HepG2 (cell line): ENCODE measurements at regions not wholly inside any gene's neighbourhood (a gene's known extent, or its start where the extent isn't known, plus 50 kb on each side); places are given as distances from the start of the nearest gene placed in this dataset.

Experiments used
- ATAC-seq: fragments of 200-7000 bp; cut with Tn5 transposase; 3 replicates; pipeline ENCODE4 v1.9.1; 2020; ENCODE audit warnings: mild to moderate bottlenecking, moderate library complexity
- BruUV-seq: library from RNA; stranded (reverse); fragments of 400-500 nt; replicated peaks from 2 replicates; lab custom pipeline; 2021; lab: Mats Ljungman, UMichigan
- CTCF ChIA-PET: fragments of 300-600 bp; formaldehyde crosslinking; extraction: SDS; loops from one replicate; lab custom pipeline; 2021; ENCODE audit warnings: low total read pairs, inconsistent platforms, low intra/inter-chr PET ratio; lab: Yijun Ruan, JAX
- POLR2A ChIA-PET: fragments of 350-600 bp; sonication (Branson Sonifier 250); formaldehyde crosslinking; loops from one replicate; lab custom pipeline; 2020; ENCODE audit warnings: antibody characterized with exemption, inconsistent platforms; lab: Yijun Ruan, JAX
- DNase-seq: peaks from one replicate; pipeline ENCODE4 v3.0.0-alpha.2; 2015; ENCODE audit warnings: low spot score
- FAIRE-seq: peaks from 3 replicates; lab custom pipeline; 2011; peaks lifted over from hg19 to GRCh38; lab: Jason Lieb, UNC
- H2AFZ ChIP-seq: one replicate; pipeline ENCODE4 v1.6.1; 2011; ENCODE audit warnings: low read length, inconsistent platforms
- H3K27ac ChIP-seq: fragments of 300-600 bp; 3 replicates; pipeline ENCODE4 v1.8.0; 2011; ENCODE audit warnings: mixed run types, mild to moderate bottlenecking, mixed read lengths, low read length, inconsistent platforms; ENCODE audit not compliant: insufficient read depth; ENCODE audit errors: extremely low read length
- H3K27me3 ChIP-seq, 2 experiments: fragments of 200-600 bp in 1 of 2; 2 replicates in 1 of 2; 3 replicates in 1 of 2; pipeline versions ENCODE4 v1.6.0 to v1.8.0; 2011; ENCODE audit warnings: low read length in 2 of 2, mild to moderate bottlenecking in 2 of 2, moderate library complexity in 2 of 2, inconsistent platforms in 1 of 2; ENCODE audit not compliant: insufficient read depth in 2 of 2, control insufficient read depth in 1 of 2
- H3K36me3 ChIP-seq, 2 experiments: fragments of 200-600 bp in 1 of 2; replicated peaks in 1 of 2; 2 replicates in 1 of 2; 3 replicates in 1 of 2; pipeline versions ENCODE4 v1.5.1 to v1.8.0; 2011; ENCODE audit warnings: low read length in 2 of 2, inconsistent platforms in 1 of 2; ENCODE audit not compliant: insufficient read depth in 2 of 2, control insufficient read depth in 1 of 2
- H3K4me1 ChIP-seq: 2 replicates; pipeline ENCODE4 v1.5.1; 2012; ENCODE audit warnings: low read length, inconsistent platforms; ENCODE audit not compliant: insufficient read depth
- H3K4me2 ChIP-seq: 2 replicates; pipeline ENCODE4 v1.6.0; 2011; ENCODE audit warnings: low read depth, low read length, inconsistent platforms
- H3K4me3 ChIP-seq, 3 experiments: fragments of 200-600 bp in 1 of 3; sonication (generic), shearing (Covaris generic) in 1 of 3; replicated peaks in 1 of 3; 2 replicates each; pipeline ENCODE4 v1.5.1; 2011 to 2016; ENCODE audit warnings: low read length in 3 of 3, inconsistent platforms in 2 of 3, low read depth in 2 of 3, mild to moderate bottlenecking in 2 of 3, control low read depth in 1 of 3, mixed read lengths in 1 of 3; ENCODE audit not compliant: insufficient read depth in 1 of 3
- H3K79me2 ChIP-seq: one replicate; pipeline ENCODE4 v1.6.1; 2011; ENCODE audit warnings: low read length, inconsistent platforms; ENCODE audit not compliant: insufficient read depth
- H3K9ac ChIP-seq: 2 replicates; pipeline ENCODE4 v1.6.0; 2011; ENCODE audit warnings: mild to moderate bottlenecking, low read depth, low read length, inconsistent platforms; ENCODE audit not compliant: insufficient read depth
- H3K9me3 ChIP-seq: 2 replicates; pipeline ENCODE4 v1.5.1; 2012; ENCODE audit warnings: mild to moderate bottlenecking, low read length
- H4K20me1 ChIP-seq: 2 replicates; pipeline ENCODE4 v1.6.0; 2011; ENCODE audit warnings: inconsistent platforms, mild to moderate bottlenecking, low read length, moderate library complexity; ENCODE audit not compliant: insufficient read depth
- FLYWCH1 ChIP-seq: sonication (generic); formaldehyde crosslinking; IDR thresholded peaks from 2 replicates; pipeline ENCODE4 v1.8.1; 2023; ENCODE audit warnings: mild to moderate bottlenecking, missing genetic modification reagents
- NR3C1 ChIP-seq: sonication (generic); formaldehyde crosslinking; IDR thresholded peaks from 2 replicates; pipeline ENCODE4 v1.4.0; 2020; ENCODE audit warnings: missing genetic modification reagents
- ZNF12 ChIP-seq: sonication (generic); formaldehyde crosslinking; IDR thresholded peaks from 2 replicates; pipeline ENCODE4 v1.5.0; 2020; ENCODE audit warnings: missing genetic modification reagents
- WGBS: methylation state at CpG from one replicate; pipeline ENCODE4 v1.1.6; 2017; ENCODE audit warnings: low lambda C conversion rate; 5-methylcytosine and 5-hydroxymethylcytosine counted together
- in situ Hi-C: cut with HindIII; loops from 2 replicates; pipeline ENCODE4 v1.10.0; 2017; ENCODE audit warnings: low pct_unique_long_range_greater_than_20kb; ENCODE audit not compliant: extremely low pct_ligation_motif_present
- intact Hi-C: fragments of 100-400 bp; cut with micrococcal nuclease; formaldehyde crosslinking; loops from one replicate; pipeline ENCODE4 v1.10.0; 2022; ENCODE audit not compliant: unreplicated experiment
- TF ChIP-seq, protein P1 (sequence below): sonication (generic); formaldehyde crosslinking; IDR thresholded peaks from 2 replicates; pipeline ENCODE4 v1.5.0; 2020; ENCODE audit warnings: missing genetic modification reagents
- TF ChIP-seq, protein P2 (sequence below): IDR thresholded peaks from 2 replicates; pipeline ENCODE4 v1.4.0; 2020; ENCODE audit warnings: mild to moderate bottlenecking, missing genetic modification reagents
- TF ChIP-seq, protein P3 (sequence below): sonication (generic); formaldehyde crosslinking; IDR thresholded peaks from 2 replicates; pipeline ENCODE4 v1.5.0; 2020; ENCODE audit warnings: mild to moderate bottlenecking, missing genetic modification reagents, borderline replicate concordance

DNA sequence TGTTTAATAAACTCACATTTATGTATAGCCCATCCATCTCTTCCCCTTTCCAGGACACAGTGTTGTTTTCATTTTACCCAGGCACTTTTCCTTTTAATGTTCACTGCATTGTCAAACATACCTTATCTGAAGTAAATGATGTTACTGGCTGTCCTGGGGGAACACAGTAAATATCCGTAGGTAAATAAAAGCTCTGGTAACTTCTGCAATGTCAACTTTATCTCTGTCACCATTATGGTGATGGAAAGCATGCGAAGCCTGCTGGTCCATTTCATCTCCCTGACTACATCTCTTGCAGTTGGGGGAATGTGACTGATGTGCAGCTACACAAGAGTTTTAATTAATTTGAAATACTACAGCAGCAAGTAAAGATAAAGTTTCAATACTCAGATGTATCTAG lies 1162.1 kb upstream of the SEMA6A start (continued):
- TF ChIP-seq, protein P1, sequence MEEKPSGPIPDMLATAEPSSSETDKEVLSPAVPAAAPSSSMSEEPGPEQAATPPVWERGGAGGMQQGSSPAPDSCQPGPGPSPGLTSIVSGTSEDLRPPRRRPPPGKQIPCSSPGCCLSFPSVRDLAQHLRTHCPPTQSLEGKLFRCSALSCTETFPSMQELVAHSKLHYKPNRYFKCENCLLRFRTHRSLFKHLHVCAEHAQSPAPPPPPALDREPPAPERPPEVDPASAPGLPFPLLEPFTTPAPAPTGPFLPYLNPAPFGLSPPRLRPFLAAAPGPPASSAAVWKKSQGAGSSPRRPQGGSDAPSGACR (CRISPR knock-in tag) = no peak
- TF ChIP-seq, protein P2, sequence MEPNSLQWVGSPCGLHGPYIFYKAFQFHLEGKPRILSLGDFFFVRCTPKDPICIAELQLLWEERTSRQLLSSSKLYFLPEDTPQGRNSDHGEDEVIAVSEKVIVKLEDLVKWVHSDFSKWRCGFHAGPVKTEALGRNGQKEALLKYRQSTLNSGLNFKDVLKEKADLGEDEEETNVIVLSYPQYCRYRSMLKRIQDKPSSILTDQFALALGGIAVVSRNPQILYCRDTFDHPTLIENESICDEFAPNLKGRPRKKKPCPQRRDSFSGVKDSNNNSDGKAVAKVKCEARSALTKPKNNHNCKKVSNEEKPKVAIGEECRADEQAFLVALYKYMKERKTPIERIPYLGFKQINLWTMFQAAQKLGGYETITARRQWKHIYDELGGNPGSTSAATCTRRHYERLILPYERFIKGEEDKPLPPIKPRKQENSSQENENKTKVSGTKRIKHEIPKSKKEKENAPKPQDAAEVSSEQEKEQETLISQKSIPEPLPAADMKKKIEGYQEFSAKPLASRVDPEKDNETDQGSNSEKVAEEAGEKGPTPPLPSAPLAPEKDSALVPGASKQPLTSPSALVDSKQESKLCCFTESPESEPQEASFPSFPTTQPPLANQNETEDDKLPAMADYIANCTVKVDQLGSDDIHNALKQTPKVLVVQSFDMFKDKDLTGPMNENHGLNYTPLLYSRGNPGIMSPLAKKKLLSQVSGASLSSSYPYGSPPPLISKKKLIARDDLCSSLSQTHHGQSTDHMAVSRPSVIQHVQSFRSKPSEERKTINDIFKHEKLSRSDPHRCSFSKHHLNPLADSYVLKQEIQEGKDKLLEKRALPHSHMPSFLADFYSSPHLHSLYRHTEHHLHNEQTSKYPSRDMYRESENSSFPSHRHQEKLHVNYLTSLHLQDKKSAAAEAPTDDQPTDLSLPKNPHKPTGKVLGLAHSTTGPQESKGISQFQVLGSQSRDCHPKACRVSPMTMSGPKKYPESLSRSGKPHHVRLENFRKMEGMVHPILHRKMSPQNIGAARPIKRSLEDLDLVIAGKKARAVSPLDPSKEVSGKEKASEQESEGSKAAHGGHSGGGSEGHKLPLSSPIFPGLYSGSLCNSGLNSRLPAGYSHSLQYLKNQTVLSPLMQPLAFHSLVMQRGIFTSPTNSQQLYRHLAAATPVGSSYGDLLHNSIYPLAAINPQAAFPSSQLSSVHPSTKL (CRISPR knock-in tag) = no peak

DNA sequence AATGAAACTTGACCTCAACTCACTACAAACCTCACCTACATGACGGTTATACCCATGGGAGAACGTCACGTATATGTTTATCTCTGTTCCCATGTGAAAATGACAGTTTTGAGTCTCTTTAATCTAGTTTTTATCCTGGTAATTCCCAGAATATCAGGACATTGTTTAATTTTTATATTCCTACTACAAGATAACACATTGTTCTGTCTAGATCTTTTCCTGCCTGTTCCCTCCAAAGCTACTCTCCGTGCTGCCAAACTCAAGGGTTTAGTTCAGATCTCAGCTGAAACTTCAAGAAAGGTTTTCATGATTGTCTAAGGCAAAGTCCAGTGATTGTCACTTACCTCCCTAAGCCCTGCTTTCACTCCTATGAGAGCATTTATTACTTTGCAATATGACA lies 1159.4 kb upstream of the SEMA6A start:
- no peaks in the 10 kb centered on the region for H3K27me3 ChIP-seq
- ChIA-PET CTCF (no interaction called here), POLR2A (no interaction called here)
- DNase-seq (no peak), ATAC-seq (no peak), FAIRE-seq (no peak)
- no peak overlapping the region for H3K4me2 ChIP-seq
- BruUV-seq = no TSS peak
- no peak overlapping the region for H3K27ac ChIP-seq
- no peak for TF ChIP-seq NR3C1
- TF ChIP-seq FLYWCH1 = no peak
- TF ChIP-seq ZNF12 (CRISPR knock-in tag) = no peak
- TF ChIP-seq, protein P3, sequence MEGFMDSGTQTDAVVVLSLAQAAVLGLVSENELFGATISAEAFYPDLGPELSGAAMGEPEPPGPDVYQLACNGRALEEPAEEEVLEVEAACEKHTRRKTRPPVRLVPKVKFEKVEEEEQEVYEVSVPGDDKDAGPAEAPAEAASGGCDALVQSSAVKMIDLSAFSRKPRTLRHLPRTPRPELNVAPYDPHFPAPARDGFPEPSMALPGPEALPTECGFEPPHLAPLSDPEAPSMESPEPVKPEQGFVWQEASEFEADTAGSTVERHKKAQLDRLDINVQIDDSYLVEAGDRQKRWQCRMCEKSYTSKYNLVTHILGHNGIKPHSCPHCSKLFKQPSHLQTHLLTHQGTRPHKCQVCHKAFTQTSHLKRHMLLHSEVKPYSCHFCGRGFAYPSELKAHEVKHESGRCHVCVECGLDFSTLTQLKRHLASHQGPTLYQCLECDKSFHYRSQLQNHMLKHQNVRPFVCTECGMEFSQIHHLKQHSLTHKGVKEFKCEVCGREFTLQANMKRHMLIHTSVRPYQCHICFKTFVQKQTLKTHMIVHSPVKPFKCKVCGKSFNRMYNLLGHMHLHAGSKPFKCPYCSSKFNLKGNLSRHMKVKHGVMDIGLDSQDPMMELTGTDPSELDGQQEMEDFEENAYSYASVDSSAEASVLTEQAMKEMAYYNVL (CRISPR knock-in tag) = no peak
- WGBS = 2% methylated on average over 4 of the region's 4 CpGs
- H2AFZ ChIP-seq = no peak overlapping the region
- no peak overlapping the region for H3K4me3 ChIP-seq
- H3K4me1 ChIP-seq = no peaks in the 10 kb centered on the region
- no peaks in the 10 kb centered on the region for H3K36me3 ChIP-seq
- in situ Hi-C loops = no loop called here
- no peaks in the 10 kb centered on the region for H3K79me2 ChIP-seq
- no peaks in the 10 kb centered on the region for H4K20me1 ChIP-seq
- no peak overlapping the region for H3K9ac ChIP-seq
- no peaks in the 10 kb centered on the region for H3K9me3 ChIP-seq
- intact Hi-C loops = no loop called here
